Epithelial cell of prostate (primary cell): ENCODE measurements at regions not wholly inside any gene's neighbourhood (a gene's known extent, or its start where the extent isn't known, plus 50 kb on each side); places are given as distances from the start of the nearest gene placed in this dataset.
A peak's percentile ranks its signal among the peaks of the same experiment; 100 is the strongest.
"Not testable (repeated sequence)": the region's sequence is repeated elsewhere in the genome, so short reads cannot be mapped to it uniquely, and the experiment has no call there.

Source experiments
- DNase-seq: peaks from one replicate; pipeline ENCODE4 v3.0.0-alpha.2; 2011; ENCODE audit warnings: low read depth, low spot score
- H3K27ac ChIP-seq: fragments of 450-650 bp; 2 replicates; pipeline ENCODE4 v1.5.1; 2017; ENCODE audit warnings: mild to moderate bottlenecking

GRCh38 chr18:43785158-43785557, 507.9 kb upstream of the SYT4 start:
- no peak for DNase-seq
- no peak overlapping the region for H3K27ac ChIP-seq

DNA sequence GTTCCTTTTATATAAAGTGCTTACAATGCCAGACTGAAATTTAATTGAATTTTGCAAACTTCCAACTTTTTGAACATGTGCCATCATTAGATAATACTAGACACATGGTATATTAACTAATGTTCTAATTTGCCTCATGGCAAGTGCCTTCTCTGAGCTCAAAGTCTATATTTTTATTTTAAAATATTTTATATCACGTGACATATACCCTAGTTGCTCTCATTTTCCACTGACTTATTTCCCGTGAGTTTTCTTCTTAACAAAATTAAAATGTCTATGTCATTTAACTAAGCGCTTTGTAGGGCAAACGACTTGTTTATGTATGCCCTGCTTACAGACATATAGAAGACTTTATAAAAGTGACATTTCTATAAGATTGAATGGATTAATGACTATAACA, 509.6 kb upstream of the SYT4 start:
- H3K27ac ChIP-seq: no peak overlapping the region
- no peak for DNase-seq

DNA sequence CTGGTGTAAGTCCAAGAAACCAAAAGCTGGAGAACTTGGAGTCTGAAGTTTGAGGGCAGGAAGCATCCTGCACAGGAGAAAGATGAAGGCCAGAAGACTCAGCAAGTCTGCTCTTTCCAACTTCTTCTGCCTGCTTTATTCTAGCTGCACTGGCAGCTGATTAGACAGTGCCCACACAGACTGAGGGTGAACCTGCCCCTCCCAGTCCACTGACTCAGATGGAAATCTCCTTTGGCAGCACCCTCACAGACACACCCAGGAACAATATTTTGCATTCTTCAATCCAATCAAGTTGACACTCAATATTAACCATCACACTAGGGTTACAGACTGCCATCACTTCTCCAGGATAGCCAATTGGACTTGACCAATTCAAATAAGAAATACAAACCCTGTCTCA, 510.4 kb upstream of the SYT4 start:
- DNase-seq, H3K27ac ChIP-seq: not testable (repeated sequence)

- no peak for DNase-seq
- H3K27ac ChIP-seq: no peak overlapping the region
These were observed 512.1 kb upstream of the SYT4 start for GRCh38 chr18:43789234-43790000.

- DNase-seq: no peak
- no peak overlapping the region for H3K27ac ChIP-seq
These were observed 516.6 kb upstream of the SYT4 start for GRCh38 chr18:43793910-43794309.

DNA sequence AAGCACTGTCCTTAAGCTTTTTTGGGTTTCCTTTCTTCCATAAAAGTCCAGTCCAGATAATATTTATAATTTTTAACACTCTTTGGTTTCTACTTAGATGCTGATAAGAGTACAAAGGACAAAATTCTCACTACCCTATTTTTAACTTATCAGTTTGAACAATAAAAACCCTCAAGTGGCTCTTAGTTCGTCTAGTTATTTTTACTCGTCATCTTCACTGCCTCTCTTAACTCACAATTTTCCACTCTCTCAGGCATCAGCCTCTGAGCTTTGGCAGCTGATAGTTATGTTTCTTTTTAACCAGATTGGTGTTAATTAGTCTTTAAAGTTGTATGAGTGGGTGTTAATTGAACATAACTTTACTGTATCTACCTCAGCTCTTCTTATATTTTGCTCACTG, 517.1 kb upstream of the SYT4 start:
- no peak for DNase-seq

DNA sequence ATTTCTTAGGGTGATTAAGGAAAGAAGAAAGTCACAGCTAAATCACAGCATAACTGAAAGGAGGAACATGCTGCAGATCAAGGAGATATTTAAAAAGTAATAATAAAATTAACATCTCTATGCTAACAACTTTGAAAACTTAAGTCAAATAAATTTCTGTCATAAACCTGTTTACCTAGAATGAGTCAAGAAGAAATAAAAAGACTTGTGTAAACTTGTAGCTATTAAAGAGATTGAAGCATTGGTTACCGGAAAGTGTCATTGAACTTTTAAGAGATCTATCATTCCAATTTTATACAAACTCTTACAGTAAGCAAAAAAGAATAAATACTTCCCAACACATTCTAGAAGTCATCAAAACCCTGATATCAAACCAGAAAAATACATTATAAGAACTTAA, 520.1 kb upstream of the SYT4 start:
- no peak for DNase-seq
- H3K27ac ChIP-seq: no peak overlapping the region

More for the DNA sequence above, 517.1 kb upstream of the SYT4 start:
- no peak overlapping the region for H3K27ac ChIP-seq

DNA sequence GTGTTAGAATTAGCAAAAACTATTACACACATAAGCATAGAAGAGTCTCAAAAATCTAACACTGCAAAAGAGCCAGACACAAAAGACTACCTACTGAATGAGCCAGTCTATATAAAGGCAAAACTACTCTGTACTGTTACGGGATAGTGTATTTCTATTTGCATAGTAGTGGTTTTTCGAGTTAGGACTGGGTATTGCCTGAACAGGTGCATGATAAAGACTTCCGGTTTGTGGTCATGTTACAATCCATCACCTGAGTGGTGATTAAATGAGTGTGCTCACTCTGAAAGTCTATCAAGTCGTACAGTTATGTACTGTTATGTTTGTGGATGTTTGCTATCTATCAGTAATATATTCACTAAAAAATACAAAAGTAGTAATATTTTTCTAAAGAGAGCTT, 523.3 kb upstream of the SYT4 start:
- peak; percentile 36 for DNase-seq
- H3K27ac ChIP-seq: no peak overlapping the region

GRCh38 chr18:43805646-43806194, 528.4 kb upstream of the SYT4 start:
- no peak for DNase-seq

DNA sequence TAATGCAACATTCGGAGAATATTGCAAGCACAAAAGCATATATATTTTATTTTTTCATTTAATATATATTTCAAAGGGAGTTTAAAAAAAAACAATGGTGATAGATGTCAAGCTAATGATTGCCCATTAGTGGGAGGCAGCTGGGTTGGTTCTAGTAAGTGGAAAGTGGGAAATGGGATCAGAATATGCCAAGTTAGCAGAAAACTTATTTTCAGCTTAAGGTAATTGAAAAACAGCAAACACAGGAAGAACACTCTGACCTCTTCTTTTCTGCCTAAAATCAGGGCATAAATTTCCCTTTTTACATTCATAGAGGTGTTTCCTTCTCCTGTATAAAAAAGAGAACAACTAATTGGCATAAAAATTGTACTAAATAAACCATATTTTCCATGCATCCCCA, 535.3 kb upstream of the SYT4 start:
- H3K27ac ChIP-seq: no peak overlapping the region
- DNase-seq: no peak

More at GRCh38 chr18:43805646-43806194, 528.4 kb upstream of the SYT4 start:
- no peak overlapping the region for H3K27ac ChIP-seq

DNA sequence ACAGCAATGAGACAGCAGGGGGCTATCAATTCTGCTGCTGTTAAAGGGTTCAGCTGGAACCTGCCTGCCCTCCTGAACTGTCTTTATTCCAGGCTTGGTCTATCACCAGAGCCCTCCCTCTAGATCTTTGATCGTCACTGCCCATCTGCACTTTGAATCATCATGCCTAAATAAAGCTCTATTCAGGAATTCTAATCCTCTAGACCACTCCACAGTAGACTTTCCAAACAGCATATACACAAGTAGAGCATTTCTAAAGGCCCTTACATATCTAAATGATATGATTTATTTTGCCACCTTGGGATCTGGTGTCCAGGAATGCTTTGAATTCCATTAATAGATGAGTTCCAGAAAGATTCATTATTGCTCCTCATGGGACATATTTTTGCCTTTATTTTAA, 542.1 kb upstream of the SYT4 start:
- no peak for DNase-seq

GRCh38 chr18:43819873-43820272, 542.6 kb upstream of the SYT4 start:
- no peak for DNase-seq
- H3K27ac ChIP-seq: no peak overlapping the region

More for the DNA sequence above, 542.1 kb upstream of the SYT4 start:
- H3K27ac ChIP-seq: no peak overlapping the region

DNA sequence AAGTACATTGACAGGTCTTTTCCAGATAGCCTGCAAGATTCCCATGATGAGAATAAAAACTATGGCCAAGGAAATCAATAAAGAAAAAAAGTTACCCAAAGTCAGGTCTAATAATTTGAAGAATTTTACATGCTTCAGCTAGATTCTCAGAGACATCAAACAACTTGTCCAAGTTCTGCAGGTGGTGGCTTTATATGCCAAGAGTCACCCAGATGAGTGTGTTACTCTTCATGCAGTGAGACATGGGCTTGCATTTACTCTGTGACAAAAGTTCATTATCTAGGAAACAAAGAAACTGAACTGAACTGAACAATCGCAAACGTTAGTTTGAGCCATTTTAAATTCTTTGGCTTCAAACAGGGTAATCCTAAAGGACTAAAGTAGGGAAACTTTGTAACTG, 548.5 kb upstream of the SYT4 start:
- H3K27ac ChIP-seq: no peak overlapping the region
- DNase-seq: no peak

GRCh38 chr18:43826215-43826614, 548.9 kb upstream of the SYT4 start:
- no peak overlapping the region for H3K27ac ChIP-seq
- DNase-seq: no peak

DNA sequence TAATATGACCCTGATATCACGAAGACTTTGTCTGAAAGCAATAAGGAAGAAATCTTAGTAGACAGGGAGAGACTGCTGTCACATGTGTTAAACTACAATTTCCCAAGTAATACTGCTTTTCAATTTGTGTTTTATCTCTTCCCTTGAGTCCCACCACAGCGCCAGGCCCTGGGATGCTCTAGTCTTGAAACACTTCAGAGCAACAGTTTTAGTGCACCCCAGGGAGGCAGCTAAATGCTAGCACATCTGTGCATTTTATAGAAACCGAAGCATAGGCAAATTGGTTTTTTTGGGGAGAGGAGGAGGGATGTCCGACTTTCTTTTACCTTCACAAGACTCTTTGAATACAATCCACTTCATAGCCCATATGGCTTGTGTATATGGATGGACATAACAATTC, 550.0 kb upstream of the SYT4 start:
- no peak for DNase-seq
- no peak overlapping the region for H3K27ac ChIP-seq

DNA sequence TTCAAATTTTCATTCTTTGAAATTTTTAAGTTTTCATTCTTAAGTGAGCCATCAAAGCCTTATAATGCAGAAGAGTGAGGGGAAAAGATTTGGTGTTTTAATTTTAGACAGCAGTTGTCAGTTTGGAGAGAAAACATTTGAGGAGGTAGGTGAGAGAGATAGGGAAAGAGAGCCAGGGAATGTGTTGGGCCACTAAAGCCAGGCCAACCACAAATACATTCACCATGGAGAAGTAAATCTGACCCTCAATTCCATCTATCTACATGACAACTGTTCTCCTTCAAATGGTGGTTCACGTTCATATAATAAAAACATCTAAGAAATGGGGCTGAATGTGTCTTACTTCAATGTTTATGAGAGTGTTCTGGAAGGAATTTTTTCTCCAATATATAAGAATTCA, 553.0 kb upstream of the SYT4 start:
- DNase-seq: no peak
- no peak overlapping the region for H3K27ac ChIP-seq

DNA sequence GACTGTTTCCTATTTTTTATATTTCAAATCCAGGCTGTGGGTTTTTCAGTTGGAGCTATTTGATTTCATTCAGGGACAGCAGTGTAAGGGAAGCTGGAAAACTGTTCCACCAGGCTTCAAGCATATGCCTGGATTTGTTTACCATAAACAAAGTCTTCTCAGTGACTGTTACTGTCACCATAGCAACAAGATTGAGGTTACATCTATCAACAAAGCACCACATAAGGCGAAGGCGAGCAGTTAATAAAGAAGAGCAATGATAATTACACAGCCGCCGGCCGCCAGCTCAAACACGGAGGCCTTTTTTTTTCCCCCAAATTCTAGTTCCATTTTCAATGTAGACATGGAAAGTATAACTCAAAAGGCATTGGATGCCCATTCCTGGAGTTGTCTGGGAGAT, 553.7 kb upstream of the SYT4 start:
- no peak overlapping the region for H3K27ac ChIP-seq
- no peak for DNase-seq

DNA sequence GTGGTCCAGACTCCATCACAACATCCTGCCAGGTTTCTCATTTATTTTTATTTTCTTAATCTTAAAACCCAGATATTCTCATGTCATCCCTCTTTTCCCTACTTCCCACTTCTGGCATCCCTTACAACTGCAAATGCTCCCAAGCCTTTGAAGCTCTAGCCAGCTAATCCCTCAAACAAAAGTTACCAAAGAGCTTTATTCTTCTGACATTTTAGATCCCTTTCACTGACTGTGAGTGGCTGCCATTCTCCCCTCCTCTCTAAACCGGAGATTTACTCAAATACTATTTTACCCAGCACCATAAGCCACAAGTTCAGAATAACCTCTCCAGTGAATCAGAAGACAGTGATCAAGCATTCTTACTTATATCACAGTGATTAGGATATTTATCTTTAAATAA, 569.0 kb upstream of the SYT4 start:
- no peak overlapping the region for H3K27ac ChIP-seq
- DNase-seq: no peak

GRCh38 chr18:43847164-43848091, 570.1 kb upstream of the SYT4 start:
- H3K27ac ChIP-seq: no peak overlapping the region
- DNase-seq: no peak

DNA sequence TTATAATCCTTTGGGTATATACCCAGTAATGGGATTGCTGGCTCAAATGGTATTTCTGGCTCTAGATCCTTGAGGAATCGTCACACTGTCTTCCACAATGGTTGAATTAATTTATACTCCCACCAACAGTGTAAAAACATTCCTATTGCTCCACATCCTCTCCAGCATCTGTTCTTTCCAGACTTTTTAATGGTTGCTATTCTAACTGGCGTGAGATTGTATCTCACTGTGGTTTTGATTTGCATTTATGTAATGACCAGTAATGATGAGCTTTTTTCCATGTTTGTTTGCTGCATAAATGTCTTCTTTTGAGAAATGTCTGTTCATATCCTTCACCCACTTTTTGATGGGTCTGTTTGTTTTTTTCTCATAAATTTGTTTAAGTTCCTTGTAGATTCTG, 572.5 kb upstream of the SYT4 start:
- H3K27ac ChIP-seq, DNase-seq: not testable (repeated sequence)

DNA sequence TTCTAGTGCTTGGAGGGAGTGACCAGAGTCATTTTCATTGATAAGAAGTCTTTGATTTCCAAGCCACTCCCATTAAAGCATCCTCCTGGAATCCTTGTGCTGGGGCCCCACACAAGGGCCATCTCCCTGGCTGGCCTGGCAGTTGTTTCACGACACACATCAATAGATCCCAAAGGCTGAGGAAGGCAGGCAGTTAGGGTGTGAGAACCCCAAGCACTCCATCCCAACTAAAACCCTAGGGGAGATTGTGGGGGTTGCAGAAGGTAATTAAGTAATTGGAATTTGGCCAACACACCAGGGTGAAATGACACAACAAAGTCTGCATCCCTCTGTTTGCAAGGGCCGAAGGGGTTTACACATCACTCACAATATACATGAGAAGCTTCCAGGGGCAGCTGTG, 578.1 kb upstream of the SYT4 start:
- DNase-seq: no peak
- H3K27ac ChIP-seq: no peak overlapping the region
